T-helper 9 cell (primary cell): ENCODE measurements at regions not wholly inside any gene's neighbourhood (a gene's known extent, or its start where the extent isn't known, plus 50 kb on each side); places are given as distances from the start of the nearest gene placed in this dataset.

Experiments
- DNase-seq: peaks from one replicate; pipeline ENCODE4 v3.0.0-alpha.2; 2020

- DNase-seq = no peak
Measured at GRCh38 chr5:89904442-89904841, 505.1 kb downstream of the CETN3 start.

GRCh38 chr5:89901983-89902382 lies 507.6 kb downstream of the CETN3 start:
- DNase-seq = no peak

GRCh38 chr5:89901346-89901745 lies 508.2 kb downstream of the CETN3 start:
- no peak for DNase-seq

- DNase-seq = no peak
Measured at GRCh38 chr5:89900346-89900745, 509.2 kb downstream of the CETN3 start.

- DNase-seq = no peak
Measured at GRCh38 chr5:89899559-89899958, 510.0 kb downstream of the CETN3 start.

- DNase-seq = no peak
Measured at GRCh38 chr5:89893546-89893945, 516.0 kb downstream of the CETN3 start.

- no peak for DNase-seq
Measured at GRCh38 chr5:89885670-89886069, 523.9 kb downstream of the CETN3 start.

GRCh38 chr5:89883967-89884366 lies 525.6 kb downstream of the CETN3 start:
- no peak for DNase-seq

- DNase-seq = no peak
Measured at GRCh38 chr5:89878140-89879132, 531.1 kb downstream of the CETN3 start.

- DNase-seq = no peak
Measured at GRCh38 chr5:89871906-89872305, 537.6 kb downstream of the CETN3 start.

- no peak for DNase-seq
Measured at GRCh38 chr5:89869346-89869745, 540.2 kb downstream of the CETN3 start.

GRCh38 chr5:89866410-89866809 lies 543.1 kb downstream of the CETN3 start:
- no peak for DNase-seq

GRCh38 chr5:89864941-89865340 lies 544.6 kb downstream of the CETN3 start:
- no peak for DNase-seq

GRCh38 chr5:89857790-89858189 lies 551.8 kb downstream of the CETN3 start:
- DNase-seq = no peak

GRCh38 chr5:89855417-89855816 lies 554.1 kb downstream of the CETN3 start:
- no peak for DNase-seq

GRCh38 chr5:89851911-89852310 lies 557.6 kb downstream of the CETN3 start:
- DNase-seq = no peak

GRCh38 chr5:89850513-89850865 lies 559.1 kb downstream of the CETN3 start:
- DNase-seq = no peak

- DNase-seq = no peak
Measured at GRCh38 chr5:89849830-89850512, 559.6 kb downstream of the CETN3 start.

GRCh38 chr5:89847743-89848142 lies 561.8 kb downstream of the CETN3 start:
- DNase-seq = no peak

- no peak for DNase-seq
Measured at GRCh38 chr5:89844548-89844947, 565.0 kb downstream of the CETN3 start.

- DNase-seq = no peak
Measured at GRCh38 chr5:89842531-89842930, 567.0 kb downstream of the CETN3 start.

GRCh38 chr5:89840906-89841305 lies 568.6 kb downstream of the CETN3 start:
- DNase-seq = no peak

GRCh38 chr5:89830691-89831090 lies 578.9 kb downstream of the CETN3 start:
- DNase-seq = no peak

- DNase-seq = no peak
Measured at GRCh38 chr5:89827960-89828359, 581.6 kb downstream of the CETN3 start.
